Erythroblast (primary cell): ENCODE measurements at regions not wholly inside any gene's neighbourhood (a gene's known extent, or its start where the extent isn't known, plus 50 kb on each side); places are given as distances from the start of the nearest gene placed in this dataset.

Source experiments
- DNase-seq, 2 experiments: peaks; one replicate each; lab custom pipeline; 2025; lab: John Stamatoyannopoulos, UW
- GATA1 ChIP-seq: IDR thresholded peaks from 2 replicates; pipeline ENCODE4 v1.6.1; 2011; ENCODE audit warnings: low read depth, mild to moderate bottlenecking, control low read depth, low read length, moderate library complexity
- POLR2A ChIP-seq: IDR thresholded peaks from 2 replicates; pipeline ENCODE4 v1.6.1; 2011; ENCODE audit warnings: mild to moderate bottlenecking, low read length

DNA sequence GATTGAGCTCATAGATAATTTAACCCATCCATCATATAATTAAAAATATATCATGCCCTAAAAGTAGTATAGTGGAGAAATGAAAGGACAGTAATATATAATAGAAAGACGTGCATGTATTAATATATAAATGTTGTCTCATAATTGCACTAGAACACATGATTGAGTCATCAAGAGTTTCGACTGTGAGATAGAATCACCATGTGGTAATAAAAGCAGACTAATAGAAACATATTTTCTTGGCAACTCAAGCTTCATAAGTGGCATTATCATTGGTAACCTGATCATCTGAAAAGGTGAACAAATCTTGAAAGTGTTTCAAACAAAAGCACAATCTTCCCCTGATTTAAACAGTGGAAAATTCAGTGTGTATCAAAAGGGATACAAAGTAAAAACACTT lies 188.8 kb downstream of the CYRIA start:
- no peak for TF ChIP-seq GATA1
- TF ChIP-seq POLR2A = no peak
- DNase-seq = no peak

DNA sequence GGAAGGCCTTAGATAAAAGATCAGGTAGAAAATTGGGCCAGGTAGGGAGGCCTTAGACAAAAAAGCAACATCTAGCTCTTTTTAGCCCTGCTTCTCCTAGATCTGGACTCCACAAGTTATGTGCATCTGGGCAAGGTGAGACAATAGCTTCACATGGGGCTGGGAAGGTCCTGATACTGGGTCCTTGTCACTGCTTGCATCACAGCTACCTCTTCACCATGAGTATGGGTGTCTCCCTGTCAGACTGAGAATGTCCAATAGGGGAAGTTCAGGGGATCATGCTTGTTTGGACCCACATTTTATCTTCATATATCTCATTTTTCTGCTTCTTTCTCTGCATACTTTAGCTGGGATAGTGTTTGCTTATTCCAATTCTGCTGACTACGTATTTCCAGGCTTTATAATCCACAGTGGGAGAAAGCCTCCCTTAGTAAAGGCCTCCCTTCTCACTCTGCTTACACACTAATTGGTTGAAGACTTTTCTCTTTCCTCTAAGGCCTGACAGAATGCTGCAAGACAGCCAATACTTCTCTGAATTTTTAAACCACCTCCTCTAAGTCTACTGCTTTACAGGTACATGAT lies 189.6 kb downstream of the CYRIA start:
- no peak for TF ChIP-seq POLR2A
- TF ChIP-seq GATA1 = no peak
- no peak for DNase-seq

DNA sequence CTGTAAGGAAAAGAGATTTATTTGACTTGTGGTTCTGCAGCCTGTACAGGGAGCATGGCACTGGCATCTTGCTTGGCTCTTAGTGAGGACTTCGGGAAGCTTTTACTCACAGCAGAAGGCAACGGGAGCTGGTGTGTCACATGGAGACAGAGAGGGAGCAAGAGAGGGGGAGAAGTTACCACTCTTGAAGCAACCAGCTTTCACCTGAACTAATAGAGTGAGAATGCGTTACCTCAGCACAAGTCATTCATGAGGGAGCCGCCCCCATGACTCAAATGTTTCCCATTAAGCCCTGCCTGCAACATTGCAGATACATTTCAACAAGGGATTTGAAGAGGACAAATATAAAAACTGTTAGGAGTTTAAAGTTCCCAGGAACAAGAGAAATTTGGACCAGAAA lies 190.0 kb downstream of the CYRIA start:
- TF ChIP-seq GATA1 = no peak
- TF ChIP-seq POLR2A = no peak
- peak in 1 of 2 experiments; percentile 21 for DNase-seq

DNA sequence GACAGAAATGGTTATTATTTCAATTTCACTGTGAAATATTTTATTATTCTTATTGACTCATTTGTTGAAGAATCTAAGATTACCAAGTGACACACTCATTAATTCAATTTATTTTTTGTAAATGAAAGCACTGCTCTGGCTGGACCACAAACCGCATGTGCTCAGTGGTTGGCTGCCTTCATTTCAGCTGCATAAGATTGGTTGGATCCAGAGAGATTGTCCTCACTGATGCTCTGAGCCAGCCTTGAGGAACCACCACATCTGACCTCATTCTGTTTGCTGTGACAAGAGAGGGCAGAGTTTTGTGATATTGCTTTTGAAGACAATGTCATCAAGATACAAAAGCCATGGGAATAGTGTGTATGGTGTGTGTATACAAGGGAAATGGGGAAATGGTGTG lies 192.1 kb downstream of the CYRIA start:
- DNase-seq = no peak
- TF ChIP-seq POLR2A = no peak
- TF ChIP-seq GATA1 = no peak

DNA sequence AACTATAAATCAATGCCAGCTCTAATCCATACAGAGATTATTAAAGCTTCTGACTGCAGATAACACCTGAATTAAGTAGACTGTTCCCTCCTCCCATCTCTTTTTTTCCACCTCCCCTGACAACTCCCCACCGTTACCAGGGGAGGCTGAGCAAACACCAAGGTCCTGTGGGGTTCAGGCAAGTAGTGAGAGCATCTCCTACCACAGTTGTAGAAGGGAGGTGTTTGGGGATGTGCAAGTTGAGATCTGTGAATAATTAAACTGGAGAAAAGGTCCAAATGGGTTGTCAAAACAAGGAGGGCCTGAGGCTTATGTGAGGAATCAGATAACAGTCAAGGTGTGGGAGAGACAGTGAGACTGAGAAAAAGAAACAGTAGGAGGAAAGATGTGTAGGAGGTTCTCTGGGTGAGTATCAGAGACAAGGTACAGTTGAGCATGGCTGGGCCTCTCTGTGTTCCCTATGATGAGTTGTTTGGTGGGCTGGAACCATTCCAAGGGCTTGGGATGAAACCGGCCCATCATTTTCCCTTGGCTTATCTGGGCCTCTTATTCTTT lies 194.6 kb downstream of the CYRIA start:
- DNase-seq = no peak
- TF ChIP-seq POLR2A (no peak), GATA1 (no peak)

DNA sequence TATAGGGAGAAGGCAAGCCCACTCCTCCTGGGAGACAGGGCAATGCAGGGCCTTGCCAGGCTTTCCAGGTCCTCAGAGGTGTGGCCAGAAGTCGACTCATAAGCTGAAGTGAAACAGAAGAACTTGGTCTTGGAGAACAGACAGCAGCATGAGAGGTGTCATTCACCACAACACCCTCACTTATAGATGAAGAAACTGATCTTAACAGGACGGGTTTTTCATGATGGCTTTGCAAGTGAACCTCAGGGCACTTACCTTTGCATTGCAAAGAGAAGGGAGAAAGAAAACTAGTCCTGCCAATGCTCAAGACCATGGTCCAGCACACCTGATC lies 198.8 kb downstream of the CYRIA start:
- no peak for DNase-seq
- TF ChIP-seq POLR2A = no peak
- no peak for TF ChIP-seq GATA1

DNA sequence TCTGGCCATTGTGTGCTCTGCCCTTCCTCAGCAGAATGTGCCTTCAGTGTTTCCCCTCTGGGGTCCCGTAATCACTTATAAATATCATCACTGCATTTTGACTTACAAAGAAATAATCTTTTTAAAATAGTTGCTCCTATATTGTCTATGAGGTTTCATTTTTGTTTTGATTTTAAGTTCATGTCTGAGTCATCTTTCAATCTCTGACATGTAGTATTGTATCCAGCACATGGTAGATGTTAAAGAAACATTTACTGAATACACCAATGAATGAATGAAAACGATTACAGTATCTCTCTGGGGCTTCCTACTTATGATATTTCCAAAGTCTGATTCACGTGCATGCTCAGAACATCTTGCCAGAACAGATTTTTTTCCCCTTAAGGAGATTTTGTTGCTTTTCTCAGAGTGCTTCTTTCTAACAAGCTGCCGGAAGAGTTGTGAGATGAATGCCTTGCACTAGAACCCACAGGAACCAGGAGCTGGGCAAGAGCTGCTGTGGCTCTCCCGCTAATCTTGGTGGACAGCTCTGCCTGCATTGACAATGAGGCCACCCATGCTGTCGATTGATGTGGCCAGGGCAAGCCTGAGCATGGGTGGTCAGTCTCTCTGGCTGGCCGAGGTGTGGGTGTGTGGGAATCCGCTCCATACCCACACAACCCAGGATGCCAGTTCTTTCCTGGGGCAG lies 199.4 kb downstream of the CYRIA start:
- no peak for TF ChIP-seq POLR2A
- TF ChIP-seq GATA1 = no peak
- no peak for DNase-seq

DNA sequence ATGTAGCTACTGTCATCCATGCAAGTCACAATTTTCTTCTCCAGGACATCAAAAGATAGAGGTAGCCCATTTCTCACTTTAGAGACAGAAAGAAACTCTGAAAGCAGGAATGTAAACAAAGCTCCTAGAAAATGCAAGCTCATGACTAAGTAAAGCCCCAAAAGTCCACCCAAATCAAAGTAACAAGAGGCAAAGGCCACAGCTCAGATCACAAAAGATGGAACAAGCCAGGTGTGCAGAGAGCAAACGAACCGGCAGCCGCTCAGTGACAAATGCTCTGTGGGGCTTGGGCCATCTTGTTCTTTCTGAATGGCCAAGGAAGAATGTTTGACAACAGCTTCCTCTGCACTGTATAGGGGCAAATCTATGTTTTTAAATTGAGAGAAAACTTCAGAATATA lies 201.0 kb downstream of the CYRIA start:
- no peak for DNase-seq
- no peak for TF ChIP-seq GATA1
- TF ChIP-seq POLR2A = no peak

DNA sequence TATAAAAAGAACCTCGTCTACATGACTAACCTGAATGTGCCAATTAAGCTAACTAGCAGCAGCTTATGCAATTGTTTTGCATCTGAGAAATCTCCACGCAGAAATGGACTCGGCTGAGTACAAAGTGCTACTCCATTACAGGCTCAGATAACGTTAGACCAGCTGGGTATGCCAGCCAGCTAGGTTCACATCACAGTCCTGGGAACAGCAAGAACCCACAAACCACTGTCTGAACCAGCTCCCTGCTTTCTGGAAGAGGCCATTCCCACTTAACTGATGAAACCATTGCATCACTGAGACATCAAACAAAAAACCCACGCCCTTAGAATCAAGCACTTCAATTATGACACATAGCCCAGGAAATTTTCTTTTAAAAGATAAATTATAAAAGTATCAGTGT lies 202.7 kb downstream of the CYRIA start:
- DNase-seq = no peak
- TF ChIP-seq GATA1 (no peak), POLR2A (no peak)

DNA sequence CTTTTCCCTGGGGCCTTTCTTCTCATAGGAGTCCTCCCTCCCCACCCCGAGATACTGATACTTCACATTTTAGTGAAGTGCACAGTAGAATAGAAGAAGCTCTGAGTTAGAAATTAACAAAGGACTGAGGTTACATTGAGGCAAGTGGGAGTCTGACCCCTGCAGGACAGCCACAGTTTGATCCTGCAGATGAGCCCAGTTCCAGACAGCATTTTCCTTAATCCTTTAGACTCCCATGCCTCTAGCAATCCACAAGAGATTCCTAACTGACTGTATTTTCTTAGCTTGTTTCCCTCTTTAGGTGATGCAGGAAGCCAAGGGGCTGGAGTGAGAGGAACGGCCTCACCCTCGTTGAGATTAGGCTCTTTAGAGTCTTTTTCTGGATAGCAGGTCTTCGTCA lies 204.0 kb downstream of the CYRIA start:
- TF ChIP-seq POLR2A = no peak
- no peak for TF ChIP-seq GATA1
- no peak for DNase-seq

DNA sequence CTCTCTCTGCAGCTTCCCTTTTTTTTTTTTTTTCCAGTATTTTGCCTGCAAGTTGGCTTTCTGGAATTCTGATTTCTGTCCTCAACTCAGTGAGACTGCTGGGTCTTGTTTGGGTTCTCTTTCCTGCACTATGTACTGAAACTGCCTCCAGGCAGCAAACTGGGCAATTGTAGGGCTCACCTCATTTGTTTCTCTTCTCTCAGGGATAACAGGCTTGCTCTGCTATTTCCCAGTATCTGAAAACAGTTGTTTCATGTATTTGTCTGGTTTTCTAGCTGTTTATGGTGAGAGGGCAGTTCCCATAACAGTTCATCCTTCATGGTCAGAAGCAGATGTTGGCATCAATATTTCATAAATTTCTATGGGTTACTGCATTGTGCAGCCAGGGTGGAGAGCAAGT lies 206.0 kb downstream of the CYRIA start:
- DNase-seq = no peak
- TF ChIP-seq POLR2A = no peak
- no peak for TF ChIP-seq GATA1

DNA sequence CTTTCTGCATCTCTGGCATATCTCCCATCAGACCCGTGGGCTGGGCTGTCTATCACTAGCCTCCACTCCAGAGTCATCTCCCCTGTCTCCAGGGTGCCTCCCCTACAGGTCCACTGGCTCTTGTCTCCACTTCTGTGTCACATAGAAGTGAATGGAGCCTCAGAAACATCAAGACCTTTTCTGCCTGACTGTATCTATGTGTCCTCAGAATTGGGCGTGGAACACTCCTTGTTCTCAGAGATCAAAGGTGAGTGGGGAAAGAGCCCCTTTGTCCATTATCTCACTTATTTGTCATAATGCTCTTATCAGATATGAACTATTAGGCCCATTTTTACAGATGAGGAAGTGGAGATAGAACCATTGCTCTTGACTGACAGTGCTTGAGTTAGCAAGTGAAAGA lies 211.0 kb downstream of the CYRIA start:
- no peak for TF ChIP-seq POLR2A
- no peak for TF ChIP-seq GATA1
- no peak for DNase-seq

DNA sequence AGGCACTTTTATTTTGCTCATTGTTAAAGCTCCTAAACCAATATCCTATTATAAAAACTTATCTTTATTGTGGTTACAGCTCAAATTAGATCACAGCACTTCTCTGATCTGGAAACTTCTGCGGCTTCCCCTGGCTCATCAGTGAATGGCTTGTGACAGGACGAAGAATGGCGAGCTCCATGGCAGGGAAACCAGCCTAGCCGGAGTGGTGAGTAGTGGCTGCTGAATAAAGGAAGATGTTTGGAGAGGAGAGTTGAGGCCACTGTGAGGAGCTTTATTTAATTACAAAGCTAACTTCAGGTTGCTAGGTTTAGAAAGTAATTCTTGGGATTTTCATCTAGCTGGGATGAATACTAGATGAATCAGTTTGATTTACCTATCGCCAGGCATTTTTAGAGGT lies 213.5 kb downstream of the CYRIA start:
- no peak for TF ChIP-seq POLR2A
- no peak for TF ChIP-seq GATA1
- DNase-seq = no peak

DNA sequence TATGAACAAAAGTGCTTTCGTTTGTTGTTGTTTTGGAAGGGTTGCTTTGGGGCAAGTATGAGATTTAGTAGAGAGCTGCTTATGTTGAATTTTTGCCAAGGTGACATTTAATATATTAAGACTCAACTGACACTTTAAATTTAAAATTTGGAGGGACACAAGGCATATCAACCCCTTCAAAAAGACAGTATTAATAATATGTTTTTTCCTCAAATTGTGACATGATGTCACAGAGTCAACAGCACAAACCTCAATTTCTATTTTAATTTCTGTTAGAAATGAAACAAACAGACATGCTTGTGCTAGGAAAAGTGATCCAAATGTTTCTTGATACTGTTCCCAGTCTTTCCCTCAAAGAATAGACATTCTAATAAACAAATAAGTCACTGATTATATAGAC lies 218.9 kb downstream of the CYRIA start:
- DNase-seq = no peak
- TF ChIP-seq GATA1 = no peak
- no peak for TF ChIP-seq POLR2A

DNA sequence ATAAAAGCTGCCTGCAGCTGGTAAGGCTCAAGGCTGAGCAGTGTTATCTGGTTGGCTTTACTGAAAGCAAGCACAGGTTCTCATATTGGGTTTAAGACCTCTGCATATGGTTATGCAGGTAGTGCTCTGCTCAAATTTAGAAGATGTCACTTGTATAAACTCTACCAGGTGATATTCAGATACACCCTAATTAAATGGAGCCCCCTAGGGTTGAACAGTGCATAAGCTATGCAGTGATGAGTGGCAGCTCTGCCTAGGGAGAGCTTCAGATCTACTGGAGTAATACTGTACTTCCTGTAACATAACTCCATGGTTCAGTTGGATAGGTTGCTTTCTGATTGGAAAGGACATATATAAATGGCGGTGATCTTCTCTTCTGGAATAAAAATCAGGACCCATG lies 222.7 kb downstream of the CYRIA start:
- TF ChIP-seq POLR2A (no peak), GATA1 (no peak)
- peak in 1 of 2 experiments; percentile 26 for DNase-seq
